HG02852 (cell line): ENCODE measurements at regions not wholly inside any gene's neighbourhood (a gene's known extent, or its start where the extent isn't known, plus 50 kb on each side); places are given as distances from the start of the nearest gene placed in this dataset.
A peak's percentile ranks its signal among the peaks of the same experiment; 100 is the strongest.
"Not testable (repeated sequence)": the region's sequence is repeated elsewhere in the genome, so short reads cannot be mapped to it uniquely, and the experiment has no call there.

ENCODE experiments used
- ATAC-seq: cut with Tn5 transposase; IDR thresholded peaks from one replicate; pipeline ENCODE4 v1.9.1; 2021; ENCODE audit warnings: mild to moderate bottlenecking, moderate library complexity; ENCODE audit not compliant: unreplicated experiment

- not testable (repeated sequence) for ATAC-seq
Measured at GRCh38 chr6:158886346-158886977, 67.3 kb upstream of the EZR start.

GRCh38 chr6:158881884-158882283 is 62.7 kb upstream of the EZR start:
- ATAC-seq: not testable (repeated sequence)

- ATAC-seq: not testable (repeated sequence)
Measured at GRCh38 chr6:158881276-158881675, 62.1 kb upstream of the EZR start.

- ATAC-seq: peak; percentile 55
Measured at GRCh38 chr6:158879180-158879579, 60.0 kb upstream of the EZR start.

GRCh38 chr6:158877716-158878115 is 58.5 kb upstream of the EZR start:
- no peak for ATAC-seq

GRCh38 chr6:158876886-158877285 is 57.7 kb upstream of the EZR start:
- ATAC-seq: no peak

- ATAC-seq: no peak
Measured at GRCh38 chr6:158870649-158870957, 51.4 kb upstream of the EZR start.

- peak; percentile 93 for ATAC-seq
Measured at GRCh38 chr6:158869826-158870648, 50.9 kb upstream of the EZR start.

GRCh38 chr6:158868890-158869825 is 50.0 kb upstream of the EZR start:
- peak; percentile 23 for ATAC-seq
